NCI-H524 (cell line): ENCODE measurements at regions not wholly inside any gene's neighbourhood (a gene's known extent, or its start where the extent isn't known, plus 50 kb on each side); places are given as distances from the start of the nearest gene placed in this dataset.
"Not testable (repeated sequence)": the region's sequence is repeated elsewhere in the genome, so short reads cannot be mapped to it uniquely, and the experiment has no call there.

Experiments
- DNase-seq, 2 experiments: peaks; one replicate each; lab custom pipeline; 2025; lab: John Stamatoyannopoulos, UW

DNA sequence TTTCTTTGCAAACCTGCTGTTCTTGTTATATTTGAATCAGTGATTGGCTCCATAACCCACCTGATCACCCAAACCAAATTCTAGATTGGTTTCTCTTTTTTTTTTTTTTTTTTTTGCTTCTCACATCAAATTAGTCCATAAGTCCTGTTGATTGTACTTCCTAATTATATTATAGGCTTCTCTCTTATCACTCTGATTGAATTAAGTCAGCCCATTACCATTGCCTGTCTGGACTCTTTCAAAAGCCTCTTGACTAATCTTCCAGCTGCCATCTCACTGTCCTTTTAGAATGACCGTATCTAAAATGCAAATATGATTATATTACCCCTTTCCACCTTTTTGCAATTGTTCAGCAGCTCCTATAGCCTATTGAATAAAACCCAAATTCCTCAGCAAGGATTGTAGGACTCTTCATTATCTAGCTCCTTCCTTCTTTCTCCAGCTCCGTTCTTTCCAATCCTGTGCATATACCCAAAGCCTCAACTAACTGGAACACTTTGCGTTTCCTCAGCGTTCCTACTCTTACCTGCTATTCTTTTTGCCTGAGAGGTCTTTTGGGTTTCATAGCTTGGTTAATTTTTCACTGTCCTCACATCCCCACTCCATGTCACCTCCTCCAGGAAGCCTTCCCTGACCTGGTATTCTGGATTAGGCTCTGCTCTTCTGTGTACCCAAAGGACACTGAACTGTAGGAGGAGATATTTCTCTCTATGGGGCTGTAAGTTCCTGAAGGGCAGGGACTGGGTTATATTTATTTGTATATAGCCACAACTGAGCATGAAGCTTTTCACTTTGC is 423.3 kb downstream of the TMEM135 start:
- peak in 1 of 2 experiments; percentile 21 for DNase-seq

DNA sequence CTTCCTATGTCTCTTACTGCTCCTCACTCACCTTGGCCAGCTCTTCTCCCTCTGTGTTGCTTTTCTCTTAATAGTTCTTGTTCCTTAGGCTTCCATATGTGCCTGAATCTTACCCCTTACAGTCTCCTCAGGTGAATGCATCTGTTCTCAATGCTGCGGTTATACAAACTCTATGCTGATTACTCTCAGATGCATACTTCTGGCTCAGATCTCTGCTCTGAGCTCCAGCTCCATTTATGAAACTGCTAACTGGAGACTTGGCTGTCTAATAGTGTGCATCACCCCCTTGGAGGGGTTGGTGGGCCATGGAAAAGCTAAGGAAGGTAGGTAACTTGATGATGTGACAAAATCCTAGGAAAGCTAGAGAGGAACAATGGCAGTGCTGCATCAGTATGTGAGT is 422.5 kb downstream of the TMEM135 start:
- no peak for DNase-seq

DNA sequence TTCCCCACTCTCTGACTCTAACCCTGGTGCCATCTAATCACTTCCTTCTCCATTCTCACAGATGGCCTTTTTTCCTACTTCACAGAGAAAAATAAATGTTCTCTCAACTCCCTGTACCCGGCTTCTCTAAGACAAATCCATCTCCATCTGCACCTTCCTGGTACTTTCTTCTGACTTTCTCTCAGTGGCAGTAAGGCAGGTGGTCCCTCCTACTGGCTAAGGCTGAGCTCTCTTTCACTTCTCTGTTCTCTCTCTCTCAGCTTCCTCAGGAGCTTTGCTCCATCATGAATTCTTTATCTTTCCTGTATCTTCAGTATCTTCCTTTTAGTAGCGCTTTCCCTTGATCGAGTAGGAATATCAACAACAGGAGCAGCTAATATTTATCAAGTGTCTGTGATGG is 421.6 kb downstream of the TMEM135 start:
- no peak for DNase-seq

DNA sequence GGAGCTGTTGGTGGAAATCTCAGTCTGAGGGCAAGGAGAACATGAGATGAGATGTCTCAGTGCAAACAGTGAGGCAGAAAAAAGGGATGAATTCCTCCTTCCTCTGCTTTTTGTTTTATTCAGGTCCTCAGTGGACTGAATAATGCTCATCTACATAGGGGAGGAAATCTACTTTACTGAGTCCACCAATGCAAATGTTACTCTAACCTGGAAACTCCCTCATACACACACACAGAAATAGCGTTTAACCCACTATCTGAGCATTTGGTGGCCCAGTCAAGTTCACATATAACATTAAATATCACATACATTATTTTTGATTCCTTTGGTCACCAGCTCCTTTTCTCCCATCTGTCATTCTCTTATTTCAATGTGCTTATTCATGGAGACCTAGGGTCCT is 418.8 kb downstream of the TMEM135 start:
- no peak for DNase-seq

DNA sequence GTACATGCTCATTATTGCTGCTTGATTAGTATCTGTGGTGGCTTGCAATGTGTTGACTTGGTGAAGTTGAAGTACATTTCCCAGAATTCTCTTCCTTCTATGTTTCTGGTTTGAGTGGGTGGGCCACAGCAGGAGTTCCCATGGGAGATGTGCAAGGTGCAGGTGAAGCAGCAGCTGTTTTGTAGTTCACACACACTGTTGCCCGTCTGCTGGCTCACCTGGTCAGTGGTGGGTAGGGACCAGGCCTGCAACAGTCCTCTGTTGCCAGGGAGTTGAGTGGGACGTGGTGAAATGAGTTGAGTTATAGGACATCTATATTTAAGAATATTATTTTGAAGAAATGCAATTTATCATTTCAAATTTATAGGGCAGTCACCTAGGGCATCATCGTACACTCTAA is 417.4 kb downstream of the TMEM135 start:
- no peak for DNase-seq

DNA sequence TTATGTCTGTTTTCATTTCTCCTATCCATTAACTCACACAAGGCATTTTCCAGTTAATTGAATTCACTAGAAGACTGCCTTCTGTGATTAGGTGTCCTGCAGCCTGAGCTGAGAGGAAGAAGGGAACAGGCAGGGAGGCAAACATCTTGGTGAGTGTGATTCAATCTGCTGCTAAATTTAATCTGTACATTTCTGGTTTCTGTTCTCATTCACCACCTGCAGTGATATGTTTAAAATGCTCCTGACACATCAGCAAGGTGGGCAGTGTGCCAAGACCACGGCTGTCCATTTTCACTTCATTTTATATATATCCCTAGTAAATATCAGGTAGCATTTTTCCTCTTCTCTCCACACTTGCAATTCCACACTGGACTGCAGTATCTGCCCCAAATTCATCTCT is 416.5 kb downstream of the TMEM135 start:
- peak in 1 of 2 experiments; percentile 18 for DNase-seq

DNA sequence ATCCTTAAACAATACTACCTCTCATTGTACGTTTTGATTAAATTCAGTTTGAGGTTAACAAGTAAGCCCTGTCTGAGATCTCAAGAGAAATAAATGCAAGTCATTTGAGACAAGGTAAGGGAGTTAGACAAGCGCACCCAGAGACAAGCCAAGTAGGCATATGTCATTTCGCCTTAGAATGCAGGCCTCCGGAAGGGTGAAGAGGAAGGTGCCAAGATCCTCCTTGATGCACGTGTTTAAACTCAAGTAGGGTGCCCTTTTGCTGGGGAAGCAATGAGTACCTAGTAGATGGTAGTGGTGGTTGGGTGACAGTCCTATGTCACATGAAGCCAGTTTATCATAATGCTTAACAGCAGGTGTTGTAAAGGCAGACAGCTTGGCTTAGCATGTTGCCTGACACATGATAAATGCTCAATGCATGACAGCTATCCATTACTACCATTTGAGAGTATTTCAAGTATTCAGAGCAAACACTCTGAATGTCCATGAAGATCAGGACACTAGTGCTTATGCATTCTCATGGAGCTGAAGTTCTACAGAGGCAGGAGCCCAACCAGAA is 415.9 kb downstream of the TMEM135 start:
- peak in 1 of 2 experiments; percentile 3 for DNase-seq

DNA sequence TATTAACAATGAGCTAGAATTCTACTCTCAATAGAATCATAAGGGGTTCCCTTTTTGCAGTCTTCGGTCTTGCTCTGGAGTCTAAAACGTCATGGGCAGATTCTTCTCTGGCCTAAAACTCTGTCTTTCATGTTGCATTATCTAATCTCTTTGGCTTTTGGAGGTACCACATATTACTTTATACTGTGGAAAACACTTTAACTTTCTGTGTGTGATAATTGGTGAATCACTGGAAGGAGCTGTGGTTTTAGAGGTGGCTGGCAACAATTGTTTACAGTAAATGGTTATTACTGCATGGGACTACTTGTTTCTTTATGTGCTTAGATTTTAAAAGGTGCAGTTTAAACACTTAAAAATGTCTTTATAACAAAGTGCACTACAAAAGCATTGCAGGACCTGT is 414.3 kb downstream of the TMEM135 start:
- DNase-seq, result not testable (repeated sequence)

DNA sequence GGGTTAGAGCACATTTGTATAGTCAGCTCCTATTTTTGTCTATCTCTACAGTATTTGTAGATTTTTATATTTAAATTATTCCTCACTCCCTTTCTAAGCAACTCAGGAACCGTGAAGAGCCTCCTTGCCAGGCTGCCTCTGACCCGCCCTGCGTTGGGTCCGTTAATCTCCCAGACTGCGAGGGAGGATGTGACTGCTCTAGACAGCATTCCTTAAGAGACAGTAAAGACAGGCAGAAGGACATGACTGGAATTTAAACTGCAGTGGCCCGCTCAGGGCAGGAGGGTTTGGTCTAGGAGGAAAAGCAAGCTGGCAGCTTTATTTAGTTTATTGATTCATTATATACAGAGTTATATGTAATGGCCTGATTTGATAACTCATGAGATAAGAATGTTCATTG is 413.7 kb downstream of the TMEM135 start:
- DNase-seq, result no peak

DNA sequence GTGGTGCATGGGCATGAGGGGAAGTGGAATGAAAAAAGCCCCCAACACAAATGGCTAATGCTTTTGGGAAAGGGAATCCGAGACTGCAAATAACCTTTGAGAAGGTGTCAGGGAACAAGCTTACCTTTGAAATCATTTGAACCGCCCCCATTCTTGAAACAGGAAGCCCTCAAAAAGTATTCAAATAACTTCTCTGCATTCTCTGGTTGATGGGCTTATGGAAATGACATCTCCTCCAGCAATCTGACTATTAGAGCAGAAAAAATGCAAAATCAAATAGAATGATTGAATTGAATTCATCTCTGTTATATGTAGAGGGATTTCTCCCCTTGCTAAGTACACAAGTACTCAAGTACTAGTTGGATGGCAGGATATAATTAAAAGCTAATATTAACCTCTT is 409.9 kb downstream of the TMEM135 start:
- no peak for DNase-seq

DNA sequence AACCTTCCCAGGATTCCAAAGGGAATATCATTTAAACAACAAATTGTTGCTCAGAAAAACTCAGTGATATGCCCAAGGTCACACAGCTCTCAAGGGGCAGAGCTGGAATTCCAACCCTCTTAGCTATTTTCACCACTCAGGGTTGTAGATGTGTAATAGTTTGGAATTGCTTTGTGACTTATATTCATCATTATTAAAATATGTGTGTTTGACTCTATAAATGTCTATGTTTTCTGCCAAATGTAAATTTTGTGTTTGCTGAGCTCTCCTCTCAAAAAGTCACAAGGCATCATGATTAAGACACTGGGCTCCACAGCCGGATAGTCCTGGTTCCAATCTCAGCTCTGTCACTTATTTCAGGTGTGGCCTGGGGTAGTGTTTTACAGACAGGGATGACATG is 407.3 kb downstream of the TMEM135 start:
- DNase-seq, result no peak

DNA sequence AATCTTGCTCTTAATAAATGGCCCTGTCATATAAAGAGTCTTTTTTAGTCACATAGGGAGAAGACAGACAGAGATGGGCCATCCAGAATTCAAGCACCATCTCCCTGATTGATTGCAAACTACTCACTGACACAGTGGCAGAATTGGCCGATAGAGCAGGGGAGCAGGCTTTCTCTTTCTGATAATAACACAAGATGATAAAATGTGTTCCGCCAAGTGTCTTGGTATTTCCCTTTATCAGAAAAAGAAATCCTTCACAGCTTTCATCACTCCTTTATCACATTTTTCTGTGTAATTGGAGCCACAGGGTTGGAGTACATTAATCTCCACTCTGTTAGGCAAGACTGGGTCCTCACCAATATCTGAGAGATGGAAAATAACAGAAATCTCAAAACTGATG is 406.0 kb downstream of the TMEM135 start:
- DNase-seq, result no peak

DNA sequence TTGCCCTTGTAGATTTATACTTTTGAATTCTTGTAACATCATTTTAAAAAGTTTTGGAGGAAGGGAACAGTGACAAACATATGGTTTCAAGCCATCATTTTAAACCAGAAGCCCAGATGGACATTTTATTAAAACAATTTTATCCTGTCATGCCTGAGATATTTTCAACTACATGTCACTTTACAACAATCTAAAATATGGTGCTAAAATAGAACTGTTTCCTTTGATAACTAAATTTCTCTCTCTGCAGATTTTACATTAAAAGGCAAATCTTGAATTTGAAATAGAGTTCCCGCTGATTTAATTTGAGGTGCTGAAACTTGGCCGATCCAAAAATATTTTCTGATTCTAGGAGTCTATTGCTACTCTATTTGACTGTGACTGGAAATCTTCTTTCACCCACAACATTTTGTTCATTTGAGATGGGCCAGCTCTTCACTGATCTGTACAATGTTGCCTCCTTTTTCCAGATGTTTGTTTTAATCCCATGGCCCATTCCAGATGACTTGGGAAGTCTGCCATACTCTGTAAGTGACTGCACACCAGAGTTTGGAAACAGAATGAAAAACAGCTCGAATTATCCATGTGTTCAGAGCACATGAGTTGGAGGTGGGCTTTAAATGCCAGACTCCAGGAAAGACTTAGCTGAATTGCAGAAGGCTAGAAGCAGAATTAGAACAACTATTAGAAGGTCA is 402.5 kb downstream of the TMEM135 start:
- DNase-seq, result no peak

DNA sequence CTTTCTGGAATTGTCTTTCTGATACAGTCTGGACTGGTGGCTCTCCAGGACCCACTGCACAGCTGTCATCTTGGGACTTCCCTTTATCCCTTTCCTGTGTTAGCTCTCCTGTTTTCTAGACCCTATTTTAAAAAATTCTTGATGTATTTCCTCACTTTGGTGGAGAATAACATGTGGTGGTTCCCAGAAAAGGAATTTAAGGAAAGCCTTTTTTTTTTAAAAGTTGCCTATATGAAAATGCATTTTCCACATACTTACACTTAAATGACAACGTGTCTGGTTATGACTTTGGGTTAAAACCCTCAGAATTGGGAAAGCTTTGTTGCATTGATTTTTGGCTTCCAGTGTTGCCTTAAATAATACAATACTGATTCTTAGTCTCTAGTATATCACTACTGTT is 400.7 kb downstream of the TMEM135 start:
- no peak for DNase-seq

DNA sequence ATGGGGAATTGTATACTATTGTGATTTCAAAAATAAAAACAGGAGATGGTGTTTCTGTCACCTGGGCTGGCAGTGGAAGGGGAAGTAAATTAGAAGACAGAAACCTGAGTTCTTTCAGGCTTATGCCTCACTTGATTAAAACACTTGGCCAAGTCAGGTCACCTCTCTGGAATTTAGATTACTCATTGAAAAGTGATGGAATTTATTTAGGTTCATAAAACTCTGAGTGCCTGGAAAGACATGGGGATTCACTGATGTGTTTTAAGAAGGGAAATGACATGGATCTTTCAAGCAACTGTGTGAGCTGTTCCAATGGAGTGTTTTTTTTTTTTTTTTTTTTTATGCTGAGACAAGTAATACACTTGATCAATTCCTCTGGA is 400.1 kb downstream of the TMEM135 start:
- DNase-seq, result no peak

DNA sequence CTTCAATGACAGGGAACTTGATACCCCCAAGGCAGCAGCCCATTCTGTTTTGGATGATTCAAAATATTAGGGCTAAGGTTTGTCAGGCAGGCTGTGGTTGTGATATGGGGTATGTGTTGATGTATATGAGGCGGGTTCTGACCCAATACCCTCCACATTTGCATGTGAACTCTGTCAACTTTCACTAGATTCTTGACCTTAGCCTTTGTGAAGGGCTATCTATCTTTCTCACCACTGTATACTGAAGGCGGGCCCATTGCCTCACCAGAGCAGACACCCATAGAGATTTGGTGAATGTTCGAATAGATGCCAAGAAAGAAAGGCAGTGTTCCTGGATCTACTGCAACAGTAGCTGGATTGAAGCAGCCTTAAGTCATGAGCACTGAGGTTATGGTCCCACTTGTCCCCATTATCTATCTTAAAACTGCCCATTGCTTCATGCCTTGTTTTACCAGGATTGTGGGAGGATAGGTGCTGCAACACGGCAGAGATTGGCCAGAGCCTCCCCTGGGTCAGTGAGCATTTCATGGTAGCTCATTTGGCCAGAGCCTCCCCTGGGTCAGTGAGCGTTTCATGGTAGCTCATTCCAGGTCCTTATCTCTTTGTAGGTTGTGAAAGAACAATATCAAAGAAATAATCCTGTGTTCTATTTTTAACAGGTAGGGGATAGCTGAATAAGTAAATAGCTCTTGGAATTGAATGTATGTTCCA is 399.6 kb downstream of the TMEM135 start:
- DNase-seq, result no peak

DNA sequence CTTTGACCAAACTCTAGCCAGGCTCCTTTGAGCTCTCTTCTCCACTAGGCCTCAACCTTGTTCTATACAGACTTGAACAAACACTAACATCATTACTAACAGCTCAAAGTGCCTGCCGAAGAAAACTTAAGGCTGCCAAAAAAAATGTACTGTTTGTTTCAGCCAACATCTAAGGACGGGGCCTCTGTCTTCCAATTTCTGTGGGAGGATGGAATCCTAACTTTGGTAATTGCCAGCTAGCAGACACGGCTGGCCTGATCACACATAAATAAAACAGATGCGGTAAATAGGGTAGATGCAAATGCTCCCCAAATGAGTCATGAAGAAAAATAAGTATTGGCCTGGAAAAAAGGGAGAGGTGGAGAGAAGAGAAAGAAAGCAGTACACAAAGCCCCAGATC is 394.3 kb downstream of the TMEM135 start:
- DNase-seq, result no peak

DNA sequence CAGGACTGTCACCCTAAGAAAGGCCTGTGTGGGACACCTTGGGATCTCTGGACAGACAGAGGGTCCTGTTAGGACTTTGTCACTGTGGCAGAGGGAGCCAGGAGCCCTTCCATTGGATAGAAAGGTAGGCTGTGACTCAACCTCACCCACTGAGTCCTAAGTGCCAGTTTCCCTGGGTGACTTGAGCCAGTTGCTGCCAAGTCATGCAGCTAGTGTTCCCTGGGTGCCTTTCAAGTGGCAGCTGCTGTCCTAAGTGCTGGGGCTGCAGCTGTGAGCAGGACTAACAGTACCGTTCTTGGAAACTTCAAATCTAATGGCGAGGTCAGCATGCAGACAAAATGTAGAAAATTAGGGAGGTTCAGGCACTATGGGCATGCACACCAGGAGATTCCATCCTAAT is 393.7 kb downstream of the TMEM135 start:
- DNase-seq, result no peak

DNA sequence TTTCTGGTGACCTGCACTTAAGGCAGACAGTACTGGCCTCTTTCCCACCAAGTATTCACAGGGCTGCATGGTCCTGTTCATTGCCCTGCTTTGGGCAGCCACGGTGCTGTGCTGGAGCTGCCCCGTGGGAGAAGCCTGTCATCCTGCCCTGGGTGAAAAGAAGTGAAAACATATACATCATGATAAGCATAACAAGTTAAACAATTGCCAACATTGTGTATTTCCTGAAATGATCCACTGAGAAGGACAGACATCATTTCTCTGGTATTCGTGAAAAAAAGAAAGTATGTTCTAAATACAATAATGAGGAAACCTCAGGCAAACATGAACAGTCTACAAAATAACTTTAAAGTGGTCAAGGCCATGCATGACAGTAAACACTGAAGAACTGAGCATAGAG is 393.1 kb downstream of the TMEM135 start:
- no peak for DNase-seq

DNA sequence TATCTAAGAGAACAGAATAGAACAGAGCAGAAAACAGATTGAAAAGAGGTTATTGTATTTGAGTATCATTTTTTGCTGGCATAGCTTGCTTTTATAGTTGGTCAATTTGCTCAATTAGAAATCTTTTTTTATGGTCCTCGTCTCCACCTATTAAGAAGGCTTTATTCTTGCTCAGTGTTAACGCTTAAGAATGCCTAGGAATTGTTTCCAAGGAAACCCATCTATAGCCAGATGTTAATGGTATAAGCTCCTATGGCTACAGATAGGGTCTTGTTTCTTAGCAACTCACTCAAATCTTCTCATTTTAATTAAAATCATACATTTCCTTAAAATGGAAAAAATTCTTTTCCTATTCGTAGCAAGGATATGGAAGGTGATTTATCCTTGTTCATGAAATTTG is 392.3 kb downstream of the TMEM135 start:
- peak in 1 of 2 experiments; percentile 55 for DNase-seq

DNA sequence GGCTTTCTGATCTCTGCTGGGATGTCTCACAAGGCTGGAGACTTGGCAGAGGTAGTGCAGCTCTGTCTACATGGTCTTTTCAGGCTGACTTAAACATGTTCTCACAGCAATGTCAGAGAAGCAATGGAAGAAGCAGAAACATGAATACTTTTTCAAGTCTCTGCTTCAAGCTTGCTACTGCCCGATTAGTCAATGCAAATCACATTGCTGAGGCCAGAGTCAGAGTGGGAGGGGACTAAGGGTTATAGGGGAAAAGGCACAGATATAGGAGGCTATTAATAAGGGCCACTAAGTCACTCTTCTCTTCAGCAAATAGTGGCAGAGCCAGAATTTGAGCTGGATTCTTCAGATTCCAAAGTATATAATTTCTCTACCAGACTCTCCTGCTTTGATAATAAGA is 390.5 kb downstream of the TMEM135 start:
- DNase-seq, result no peak

DNA sequence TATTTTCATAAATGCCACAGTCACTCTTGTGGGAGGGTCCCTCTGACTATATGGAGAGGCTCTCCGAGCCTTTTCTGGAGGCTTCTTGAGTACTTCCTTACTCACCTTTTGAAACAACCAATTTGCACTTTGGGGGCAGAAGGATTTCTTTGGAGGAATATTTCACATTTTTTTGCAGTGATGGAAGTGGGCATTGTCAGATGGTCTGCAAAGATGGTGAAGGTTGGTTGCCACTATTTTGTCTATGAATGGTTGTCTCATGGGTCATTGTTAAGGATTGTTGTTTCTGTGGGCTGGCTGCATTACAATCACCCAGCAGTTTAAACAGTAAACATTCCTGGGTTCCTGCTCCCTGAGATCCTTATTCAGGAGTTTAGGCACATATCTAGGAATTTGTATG is 388.2 kb downstream of the TMEM135 start:
- no peak for DNase-seq

DNA sequence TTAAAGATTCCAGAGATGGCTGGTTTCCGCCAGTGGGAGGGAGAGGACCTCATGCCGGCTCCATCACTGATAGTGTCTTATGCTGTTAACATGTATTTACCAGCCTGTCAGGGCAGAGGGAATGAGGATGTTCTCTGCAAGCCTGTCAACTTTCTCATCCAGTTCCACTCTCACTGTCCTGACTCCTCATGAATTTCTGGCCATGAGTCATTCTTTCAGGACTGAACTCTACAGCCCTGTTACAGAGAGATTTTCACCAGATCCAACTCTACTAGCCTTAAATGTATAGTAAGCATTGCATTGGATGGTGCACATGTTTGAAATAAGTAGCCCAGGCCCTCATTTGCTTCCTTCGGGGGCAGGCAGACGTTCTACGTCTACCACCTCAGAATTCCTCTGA is 387.7 kb downstream of the TMEM135 start:
- DNase-seq, result no peak
